ENCODE measurements at regions not wholly inside any gene's neighbourhood (a gene's known extent, or its start where the extent isn't known, plus 50 kb on each side); places are given as distances from the start of the nearest gene placed in this dataset.

DNA sequence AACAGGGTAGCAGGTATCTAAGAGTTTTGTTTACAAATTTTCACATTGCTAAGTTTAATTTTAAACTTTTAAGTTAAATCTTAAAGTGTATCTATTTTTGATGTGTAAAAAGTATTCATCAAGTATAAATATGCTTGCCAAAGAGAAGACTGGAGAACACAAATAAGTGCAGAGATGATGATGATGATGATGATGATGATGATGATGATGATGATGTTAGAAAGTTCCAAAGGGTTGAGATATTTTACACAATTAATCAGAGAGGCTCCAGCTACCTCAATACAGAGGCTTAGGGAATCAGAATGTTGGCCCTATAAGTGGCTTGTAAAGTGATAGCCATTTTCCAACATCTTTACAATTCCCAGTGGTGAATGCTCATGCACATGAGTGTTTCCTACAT, 209.0 kb upstream of the NPVF start:
- TF ChIP-seq YY1 (IDR thresholded peaks at IDR 0.05; ENCODE audit: insufficient read depth, insufficient read length): no peak
- TF ChIP-seq SUZ12 (IDR thresholded peaks at IDR 0.05; ENCODE audit: extremely low read depth, insufficient read depth, insufficient read length): no peak
- no peak for TF ChIP-seq ZNF274 (IDR thresholded peaks at IDR 0.05; ENCODE audit: low read depth, low read length)

Data from NT2/D1 (cell line).